GM18505 (cell line): ENCODE measurements at regions not wholly inside any gene's neighbourhood (a gene's known extent, or its start where the extent isn't known, plus 50 kb on each side); places are given as distances from the start of the nearest gene placed in this dataset.

ENCODE experiments used
- ATAC-seq: cut with Tn5 transposase; IDR thresholded peaks from one replicate; pipeline ENCODE4 v1.9.1; 2021; ENCODE audit not compliant: unreplicated experiment
- POLR2A ChIP-seq: IDR thresholded peaks from 4 replicates; pipeline ENCODE4 v1.6.1; 2011; ENCODE audit warnings: borderline replicate concordance; ENCODE audit not compliant: insufficient read depth, insufficient read length; ENCODE audit errors: extremely low read depth

DNA sequence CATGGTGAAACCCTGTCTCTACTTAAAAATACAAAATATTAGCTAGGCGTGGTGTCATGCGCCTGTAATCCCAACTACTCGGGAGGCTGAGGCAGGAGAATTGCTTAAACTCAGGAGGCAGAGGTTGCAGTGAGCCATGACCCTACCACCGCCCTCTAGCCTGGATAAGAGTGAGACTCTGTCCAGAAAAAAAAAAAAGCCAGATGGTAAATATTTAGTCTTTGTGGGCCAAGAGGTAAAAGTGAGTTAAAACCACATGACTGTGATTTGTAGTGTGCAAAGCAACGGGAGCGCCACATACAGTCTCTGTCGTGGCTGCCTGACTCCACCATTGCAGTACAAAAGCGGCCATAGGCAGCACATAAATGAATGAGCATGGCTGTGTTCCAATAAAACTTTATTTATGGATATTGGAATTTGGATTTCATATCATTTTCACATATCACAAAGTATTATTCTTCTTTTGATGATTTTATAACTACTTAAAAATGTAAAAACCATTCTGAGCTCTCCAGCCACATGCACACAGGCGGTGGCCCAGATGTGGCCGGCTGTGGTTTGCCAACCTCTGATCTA is 51.8 kb upstream of the CASZ1 start:
- ATAC-seq, result no peak

GRCh38 chr1:10850026-10850425 is 53.6 kb upstream of the CASZ1 start:
- no peak for TF ChIP-seq POLR2A
- no peak for ATAC-seq

More for the DNA sequence above, 51.8 kb upstream of the CASZ1 start:
- TF ChIP-seq POLR2A, result no peak

GRCh38 chr1:10851024-10852013 is 54.9 kb upstream of the CASZ1 start:
- no peak for TF ChIP-seq POLR2A
- no peak for ATAC-seq

GRCh38 chr1:10852018-10852417 is 55.6 kb upstream of the CASZ1 start:
- ATAC-seq, result no peak
- TF ChIP-seq POLR2A, result no peak

DNA sequence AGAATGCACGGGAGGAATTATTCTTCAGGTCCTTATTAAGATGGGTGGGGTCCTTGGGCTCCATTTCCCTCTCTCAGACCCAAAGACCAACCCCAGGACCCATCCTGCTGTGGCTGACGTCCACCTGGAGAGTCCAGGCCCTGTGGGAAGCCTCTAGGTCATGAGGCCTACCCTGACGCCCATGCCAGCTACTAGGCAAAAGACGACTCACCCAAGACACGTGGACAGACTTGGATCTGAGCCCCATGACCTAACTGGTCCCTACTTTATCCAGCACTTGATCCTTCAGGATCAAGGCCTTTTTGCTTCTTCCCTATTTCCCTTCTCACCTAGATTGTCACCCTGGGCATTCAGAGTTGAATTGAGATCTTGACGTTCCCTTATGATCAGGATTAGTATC is 56.0 kb upstream of the CASZ1 start:
- no peak for ATAC-seq
- TF ChIP-seq POLR2A, result no peak

- no peak for ATAC-seq
- TF ChIP-seq POLR2A, result no peak
These were observed 56.6 kb upstream of the CASZ1 start for GRCh38 chr1:10852998-10853520.

DNA sequence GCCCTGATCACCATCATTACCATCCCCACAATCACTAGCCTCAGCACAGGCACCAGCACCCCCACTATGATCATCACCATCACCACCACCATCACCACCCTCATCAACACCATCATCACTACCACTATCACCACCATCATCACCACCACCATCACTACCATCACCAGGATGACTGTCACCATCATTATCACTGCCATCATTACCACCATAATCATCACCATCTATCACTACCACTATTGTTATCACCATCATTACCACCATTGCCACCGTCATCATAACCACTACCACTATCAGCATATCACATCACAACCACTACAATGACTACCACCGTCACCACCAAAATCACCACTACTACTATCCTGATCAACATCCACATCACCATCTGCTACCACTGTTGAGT is 57.3 kb upstream of the CASZ1 start:
- no peak for TF ChIP-seq POLR2A
- no peak for ATAC-seq

DNA sequence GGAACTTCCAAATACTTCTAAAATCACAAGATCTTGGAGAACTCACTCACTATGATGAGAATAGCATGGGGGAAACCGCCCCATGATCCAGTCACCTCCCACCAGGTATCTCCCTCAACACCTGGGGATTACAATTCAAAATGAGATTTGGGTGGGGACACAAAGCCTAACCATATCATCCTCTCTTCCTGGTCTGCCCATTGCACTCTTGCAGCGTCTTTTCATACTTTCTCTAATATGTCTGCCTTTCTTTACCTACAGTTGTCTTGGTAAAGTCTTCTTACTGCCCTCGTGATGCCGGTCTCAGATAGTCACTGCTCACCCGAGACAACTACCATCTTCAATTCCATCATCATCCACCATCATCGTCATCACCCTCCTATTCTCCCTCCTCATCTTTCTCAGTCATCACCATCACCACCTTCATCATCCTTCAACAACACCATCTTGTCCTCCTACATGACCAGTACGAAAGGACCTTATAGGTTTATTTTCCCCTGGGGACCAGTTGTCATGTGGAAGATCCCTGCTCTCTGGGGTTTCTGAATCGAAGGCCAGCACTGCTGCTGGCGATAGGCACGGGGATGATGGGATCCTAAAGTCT is 58.5 kb upstream of the CASZ1 start:
- no peak for TF ChIP-seq POLR2A
- no peak for ATAC-seq

DNA sequence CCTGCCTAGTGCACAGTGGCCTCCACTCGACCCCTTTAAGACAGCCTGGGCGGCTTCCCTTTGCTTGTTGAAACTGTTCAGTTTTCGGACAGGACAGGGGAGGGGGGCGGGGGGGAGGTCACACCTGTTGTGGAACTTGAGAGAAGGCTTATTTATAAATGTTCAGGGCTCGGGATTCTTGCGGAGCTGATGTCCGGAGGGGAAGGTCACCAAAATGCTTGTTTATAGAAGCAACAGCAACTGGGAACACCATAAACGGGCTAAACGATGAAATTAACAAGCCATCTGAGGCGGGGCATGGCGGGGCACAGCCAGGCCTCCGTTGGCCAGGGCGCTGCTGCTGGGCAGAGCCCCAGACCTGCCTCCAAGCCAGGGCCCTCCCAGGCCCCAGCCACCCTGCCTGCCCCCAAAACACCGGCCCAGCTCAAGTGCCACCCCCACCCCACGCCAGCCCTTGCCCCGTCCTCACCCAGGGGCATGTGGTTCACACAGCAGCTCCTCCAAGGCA is 59.8 kb upstream of the CASZ1 start:
- no peak for TF ChIP-seq POLR2A
- no peak for ATAC-seq

GRCh38 chr1:10856863-10857598 is 60.6 kb upstream of the CASZ1 start:
- no peak for TF ChIP-seq POLR2A
- ATAC-seq, result no peak

GRCh38 chr1:10857687-10858086 is 61.2 kb upstream of the CASZ1 start:
- no peak for TF ChIP-seq POLR2A
- ATAC-seq, result no peak

GRCh38 chr1:10860218-10860617 is 63.8 kb upstream of the CASZ1 start:
- ATAC-seq, result no peak
- TF ChIP-seq POLR2A, result no peak

DNA sequence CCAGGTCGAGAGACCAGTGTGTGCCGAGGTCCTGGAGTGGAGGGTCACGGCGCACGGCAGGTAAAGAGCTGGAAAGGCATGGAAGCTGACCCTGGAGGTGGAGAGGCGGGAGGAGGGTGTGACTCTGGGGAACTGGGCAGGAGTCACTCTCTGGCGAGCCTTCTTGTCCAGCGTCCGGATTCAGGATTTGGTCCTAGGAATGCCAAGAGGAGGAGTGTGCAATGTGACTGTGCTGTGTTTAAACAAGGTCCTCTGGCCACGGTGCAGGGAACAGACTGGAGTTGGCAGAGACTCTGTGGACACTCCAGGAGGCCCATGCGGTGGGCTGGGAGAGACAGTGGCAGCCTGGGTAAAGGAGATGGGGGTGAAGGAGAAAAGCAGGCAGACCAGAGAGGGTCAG is 64.2 kb upstream of the CASZ1 start:
- no peak for TF ChIP-seq POLR2A
- no peak for ATAC-seq
